Stimulated activated CD4-positive, alpha-beta T cell treated with anti-CD3 and anti-CD28 coated beads, Interleukin-2, amount 100 ng/mL, for 48 hours (primary cell): ENCODE measurements at regions not wholly inside any gene's neighbourhood (a gene's known extent, or its start where the extent isn't known, plus 50 kb on each side); places are given as distances from the start of the nearest gene placed in this dataset.

ENCODE experiments used
- DNase-seq, 2 donors: peaks; one replicate each; pipeline ENCODE4 v3.0.0-alpha.2; 2020

DNA sequence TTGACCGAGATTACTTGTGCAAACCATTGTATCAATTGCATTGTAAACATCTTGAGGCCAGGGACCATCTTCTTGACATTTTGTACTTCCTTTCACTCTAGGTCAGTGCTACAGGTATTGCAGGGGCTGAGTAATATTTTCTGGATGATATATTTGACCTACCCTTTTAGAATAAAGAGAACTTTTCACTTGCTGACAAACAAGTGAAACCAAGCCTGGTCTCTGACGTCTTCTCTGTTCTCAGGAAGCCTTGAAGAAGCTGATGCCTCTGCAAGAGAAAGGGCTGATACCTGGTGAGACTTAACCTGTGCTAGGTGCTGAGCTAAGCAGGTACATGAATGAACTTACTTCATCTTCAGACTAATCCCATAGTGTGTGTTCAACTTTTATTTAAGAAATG, 60.5 kb upstream of the GGTLC1 start:
- DNase-seq, result no peak

DNA sequence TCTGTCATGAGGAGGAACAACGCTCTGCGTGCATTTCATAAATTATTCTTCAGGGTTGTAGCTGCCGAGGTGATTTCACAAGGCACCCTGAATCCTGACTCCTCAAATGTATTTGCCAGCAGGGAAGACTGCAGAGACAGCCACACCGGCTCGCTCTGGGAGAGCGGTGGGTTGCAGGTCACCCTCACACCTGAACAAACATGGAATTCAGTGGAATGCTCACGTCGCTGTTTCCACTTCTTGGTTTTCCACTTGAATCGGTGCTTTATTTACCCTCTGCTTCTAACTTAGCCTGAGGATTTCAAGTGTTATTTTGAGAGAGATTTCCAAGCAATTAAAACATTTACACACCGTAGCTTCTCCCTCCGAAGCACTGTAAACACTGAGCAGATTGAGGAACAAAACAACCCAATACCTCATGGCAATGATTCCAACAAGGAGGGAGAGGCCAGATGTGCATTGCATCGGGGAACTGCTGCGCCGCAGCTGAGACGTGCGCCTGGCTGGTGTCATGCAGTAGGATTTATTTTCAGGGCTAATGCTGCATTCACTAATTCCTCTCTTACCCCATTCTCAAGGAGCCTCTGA, 59.5 kb upstream of the GGTLC1 start:
- DNase-seq, result no peak

DNA sequence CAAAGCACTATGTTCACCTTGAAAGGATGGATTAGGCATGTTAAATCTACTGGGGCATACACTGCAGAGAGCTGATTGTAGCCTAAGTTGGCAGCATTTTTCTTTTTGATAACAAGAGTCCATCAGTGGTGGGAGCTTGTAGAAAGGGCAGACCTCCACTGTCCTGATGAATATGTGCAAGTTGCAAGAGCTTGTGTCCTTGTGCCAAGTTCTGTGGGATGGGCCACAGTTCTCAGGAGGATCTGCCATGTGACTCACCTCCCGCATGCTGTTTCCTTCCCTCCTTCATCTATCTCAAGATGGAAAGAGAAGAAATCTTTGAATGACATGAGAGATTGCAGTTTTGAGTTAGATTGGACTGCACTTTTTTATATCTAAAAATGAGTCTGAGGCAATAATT, 58.3 kb upstream of the GGTLC1 start:
- no peak for DNase-seq

DNA sequence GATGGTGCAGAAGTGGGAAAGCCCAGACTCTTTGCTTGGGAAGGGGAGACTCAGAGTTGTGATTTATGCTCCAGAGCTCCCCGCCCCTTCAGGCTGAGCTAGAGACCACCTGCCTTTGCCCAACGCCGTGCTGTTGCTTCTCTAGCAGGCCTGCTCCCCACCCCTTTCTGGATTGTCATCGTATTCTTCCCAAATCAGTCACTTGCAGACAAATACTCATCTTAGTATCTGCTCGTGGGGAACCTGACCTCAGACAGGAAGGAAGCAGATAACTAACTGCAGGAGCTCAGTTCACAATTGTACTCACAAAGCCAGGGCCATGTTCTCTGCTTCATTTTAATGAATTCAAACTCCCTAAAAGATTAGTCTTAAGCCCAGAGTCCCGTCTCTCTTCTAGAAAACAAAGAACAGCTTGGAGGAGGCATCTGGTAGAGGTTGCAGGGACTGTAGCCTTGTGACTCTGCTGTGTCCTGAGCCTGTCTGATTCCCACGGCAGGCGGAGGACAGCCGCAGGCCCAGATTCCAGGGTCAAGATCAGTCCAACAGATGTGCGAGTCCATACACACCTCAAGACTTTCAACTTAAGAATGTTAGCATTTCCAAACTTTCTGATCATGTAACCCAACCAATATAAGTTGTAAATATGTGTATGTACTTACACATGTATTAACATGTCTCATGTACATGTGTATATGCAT, 57.2 kb upstream of the GGTLC1 start:
- DNase-seq, result no peak

DNA sequence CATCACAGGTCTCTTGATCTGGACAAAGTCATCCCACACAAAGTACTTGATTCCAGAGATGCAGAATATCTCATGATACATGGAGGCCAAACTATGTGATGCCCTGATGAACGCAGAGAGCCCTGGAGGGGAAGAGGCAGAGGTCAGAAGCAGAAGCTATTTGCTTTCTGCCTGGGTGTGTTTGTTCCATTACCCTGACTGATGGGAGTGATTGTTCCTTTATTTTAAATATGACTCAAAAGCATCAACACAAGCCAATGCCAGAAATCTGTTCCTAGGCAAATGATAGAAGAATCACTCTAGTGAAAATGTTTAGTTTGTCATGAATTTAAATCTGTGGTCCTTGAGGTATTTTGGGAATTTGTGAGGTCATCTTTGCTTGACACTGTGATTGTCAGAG, 54.7 kb upstream of the GGTLC1 start:
- no peak for DNase-seq

DNA sequence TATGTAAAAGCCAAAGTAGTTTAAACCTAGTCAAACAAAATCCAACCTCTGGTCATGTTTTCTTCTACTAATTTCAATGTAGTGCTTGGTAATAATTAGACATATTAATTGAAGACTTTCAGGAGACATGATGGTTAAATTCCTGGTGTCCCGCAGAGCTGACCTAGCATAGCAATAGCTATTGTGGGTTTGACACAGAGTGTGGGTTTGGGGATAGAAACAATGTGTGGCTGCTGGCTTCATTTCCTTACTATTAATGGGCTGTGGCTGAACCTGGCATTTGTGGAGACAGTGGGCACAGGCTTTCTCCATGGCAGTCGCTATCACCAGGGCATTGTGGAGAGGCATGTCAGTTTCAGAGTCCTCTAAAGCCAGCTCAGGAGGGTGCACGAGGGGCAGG, 54.1 kb upstream of the GGTLC1 start:
- DNase-seq, result no peak

DNA sequence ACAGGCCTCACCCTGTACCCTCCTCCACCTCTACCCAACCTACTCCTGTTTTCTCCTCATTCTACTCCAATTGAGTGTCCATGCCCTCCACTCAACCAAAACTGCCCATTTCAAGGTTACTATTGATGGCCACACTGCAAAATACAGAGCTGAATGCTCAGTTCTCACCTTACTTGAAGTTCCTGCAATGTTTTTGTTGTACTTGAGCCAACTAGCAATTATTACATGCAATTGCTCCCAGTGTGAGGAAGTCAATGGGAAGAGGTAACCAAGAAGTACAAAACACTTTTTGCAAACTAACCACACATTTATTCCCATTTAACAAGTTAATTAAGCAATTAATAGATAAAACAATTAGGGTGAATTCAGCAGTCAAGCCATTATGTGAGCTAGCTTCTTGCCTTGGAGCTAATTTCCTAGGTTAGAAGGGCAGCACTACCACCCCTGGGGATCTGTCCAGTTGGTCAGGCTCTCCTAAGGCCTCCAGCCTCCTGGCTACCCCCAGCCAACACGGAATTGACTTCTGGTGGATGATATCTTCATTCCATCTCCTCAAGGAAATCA, 52.4 kb upstream of the GGTLC1 start:
- no peak for DNase-seq

DNA sequence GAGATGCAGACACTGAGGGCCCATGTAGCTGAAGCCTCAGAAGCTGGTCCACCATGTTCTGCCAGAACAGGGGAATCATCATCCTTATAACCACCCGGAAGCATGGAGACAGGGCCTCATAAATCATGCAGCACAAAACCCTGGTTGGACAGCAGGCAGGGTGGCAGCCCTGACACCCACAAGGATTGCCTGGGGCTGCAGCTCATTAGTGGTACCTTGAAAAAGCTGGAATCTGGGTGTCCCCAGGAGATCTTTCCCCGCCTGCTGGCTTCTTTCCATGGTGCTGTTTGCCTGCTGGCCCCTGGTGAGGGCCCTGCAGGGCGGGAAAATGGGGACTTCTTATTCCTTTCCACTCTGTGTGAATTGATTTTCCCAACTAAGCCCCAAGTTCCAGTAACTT, 50.6 kb upstream of the GGTLC1 start:
- no peak for DNase-seq
